ENCODE measurements at regions not wholly inside any gene's neighbourhood (a gene's known extent, or its start where the extent isn't known, plus 50 kb on each side); places are given as distances from the start of the nearest gene placed in this dataset.

DNA sequence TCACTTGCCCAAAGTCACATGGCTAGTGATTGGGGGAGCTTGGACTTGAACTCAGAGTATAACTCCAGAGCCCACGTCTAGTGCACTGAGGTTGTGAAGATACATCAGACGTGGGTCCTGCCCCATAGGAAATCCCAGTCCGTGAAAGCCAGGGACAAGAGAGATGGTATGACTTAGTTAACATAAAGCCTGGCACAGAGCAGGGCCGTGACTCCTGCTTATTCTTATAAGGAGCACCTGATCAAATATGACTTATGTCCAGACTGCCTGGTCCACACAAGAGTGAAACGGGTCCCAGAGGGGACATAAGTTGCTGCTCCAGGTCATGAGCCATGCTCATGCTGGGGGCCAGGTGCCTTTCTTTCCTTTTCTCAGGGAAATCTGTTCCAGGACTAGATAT, 166.3 kb upstream of the USP24 start:
- in situ Hi-C loops (cut with HindIII; ENCODE audit: low pct_unique_long_range_greater_than_20kb, low sequenced_read_pairs), result no loop called here
- DNase-seq (ENCODE audit: low read depth), result no peak

DNA sequence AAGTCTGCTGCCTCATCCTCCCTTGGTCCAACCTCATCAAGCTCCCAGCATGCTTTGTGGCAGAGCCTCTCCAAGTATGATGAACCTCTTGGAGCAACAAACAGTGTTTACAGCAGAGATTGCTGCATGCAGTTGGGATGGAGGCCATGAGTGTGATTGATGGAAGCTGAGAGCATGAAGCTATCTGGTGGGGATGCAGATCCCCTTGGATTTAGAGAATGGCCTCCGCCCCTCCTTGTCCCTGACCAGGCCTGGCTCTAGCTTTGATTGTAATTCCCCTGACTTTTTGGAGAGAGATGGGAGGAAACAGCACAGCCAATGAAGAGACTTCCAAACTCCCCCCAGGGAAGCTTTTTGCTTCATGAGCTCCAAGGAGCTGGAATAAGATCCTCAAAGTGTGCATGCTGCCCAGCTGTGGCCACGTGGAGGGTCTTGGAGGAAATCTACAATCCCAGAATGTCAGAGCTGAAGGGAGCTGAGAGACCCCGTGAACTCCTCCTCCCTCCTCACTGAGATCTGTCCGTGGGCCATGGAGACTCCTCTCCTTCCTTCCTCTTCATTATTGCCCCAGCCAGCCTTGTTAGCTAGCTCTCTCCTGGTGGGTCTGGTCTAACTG, 165.3 kb upstream of the USP24 start:
- no peak for DNase-seq (ENCODE audit: low read depth)
- in situ Hi-C loops (cut with HindIII; ENCODE audit: low pct_unique_long_range_greater_than_20kb, low sequenced_read_pairs), result no loop called here

DNA sequence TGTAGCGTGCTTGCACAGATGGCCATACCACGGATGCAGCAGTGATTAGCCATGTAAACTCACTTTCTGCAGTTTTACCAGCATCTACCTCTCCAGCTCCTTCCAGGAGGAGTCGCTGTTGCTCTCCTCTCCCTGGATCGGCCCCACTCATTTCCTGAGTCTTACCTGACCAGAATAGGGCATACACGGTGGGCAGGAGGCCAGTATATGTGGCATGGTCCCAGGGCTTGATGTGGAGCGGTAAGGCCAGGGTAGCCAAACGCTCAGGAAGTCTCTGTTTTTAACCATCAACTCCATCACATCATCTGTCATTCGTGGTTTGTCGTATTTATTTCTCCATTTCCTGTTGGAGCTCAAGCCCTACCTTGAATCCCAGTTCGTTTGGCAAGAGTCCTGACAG, 163.4 kb upstream of the USP24 start:
- DNase-seq (ENCODE audit: low read depth), result peak; percentile 23
- in situ Hi-C loops (cut with HindIII; ENCODE audit: low pct_unique_long_range_greater_than_20kb, low sequenced_read_pairs), result no loop called here

DNA sequence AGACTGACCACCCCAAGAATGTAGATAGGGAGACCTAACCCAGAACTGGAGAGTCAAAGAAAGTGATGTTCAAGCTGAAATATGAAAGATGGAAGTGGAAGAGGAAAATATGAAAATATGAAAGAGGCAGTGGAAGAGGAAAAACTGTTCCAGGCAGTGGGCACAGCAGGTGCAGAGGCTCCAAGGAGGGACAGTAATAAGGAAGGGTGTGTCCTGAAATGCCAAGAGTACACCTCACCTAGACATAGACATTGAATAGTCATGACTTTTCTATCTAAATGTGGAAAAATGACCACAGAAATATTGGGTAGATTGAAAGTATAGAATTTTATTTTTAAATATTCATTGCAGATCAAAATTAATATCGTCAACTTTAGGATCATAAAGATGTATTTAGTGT, 161.7 kb upstream of the USP24 start:
- in situ Hi-C loops (cut with HindIII; ENCODE audit: low pct_unique_long_range_greater_than_20kb, low sequenced_read_pairs), result no loop called here

DNA sequence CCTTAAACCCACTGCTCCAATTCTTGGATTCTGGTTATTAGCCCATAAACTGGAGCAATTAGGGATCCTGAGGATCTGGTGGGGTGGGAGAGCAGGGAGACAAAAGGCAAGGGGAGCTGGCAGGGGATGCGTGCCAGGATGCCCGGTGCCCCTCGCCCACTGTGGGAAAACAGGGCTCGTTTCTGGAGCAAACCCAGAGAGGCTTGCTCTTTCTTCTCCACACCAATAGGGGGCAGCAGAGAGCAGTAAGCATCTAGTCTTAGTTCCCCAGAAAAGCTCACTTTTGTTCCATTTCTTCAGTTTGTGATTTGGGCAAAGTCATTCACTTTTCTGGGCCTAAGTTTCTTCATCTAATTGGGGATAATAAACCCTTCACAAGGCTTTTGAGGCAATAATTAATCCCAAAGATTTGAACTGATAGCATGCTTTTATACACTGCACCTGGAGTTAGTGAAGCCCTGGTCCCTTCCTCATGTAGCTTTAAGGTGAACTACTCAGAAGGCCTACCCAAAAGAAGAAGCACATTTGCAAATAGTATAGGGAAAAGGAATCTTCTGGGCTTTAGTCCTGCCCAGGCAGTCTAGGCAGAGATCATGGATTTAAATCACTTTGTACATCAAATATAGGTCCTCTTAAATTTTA, 160.6 kb upstream of the USP24 start:
- DNase-seq (ENCODE audit: low read depth), result peak; percentile 25
- in situ Hi-C loops (cut with HindIII; ENCODE audit: low pct_unique_long_range_greater_than_20kb, low sequenced_read_pairs), result no loop called here

More for the DNA sequence above, 161.7 kb upstream of the USP24 start:
- DNase-seq (ENCODE audit: low read depth), result no peak

DNA sequence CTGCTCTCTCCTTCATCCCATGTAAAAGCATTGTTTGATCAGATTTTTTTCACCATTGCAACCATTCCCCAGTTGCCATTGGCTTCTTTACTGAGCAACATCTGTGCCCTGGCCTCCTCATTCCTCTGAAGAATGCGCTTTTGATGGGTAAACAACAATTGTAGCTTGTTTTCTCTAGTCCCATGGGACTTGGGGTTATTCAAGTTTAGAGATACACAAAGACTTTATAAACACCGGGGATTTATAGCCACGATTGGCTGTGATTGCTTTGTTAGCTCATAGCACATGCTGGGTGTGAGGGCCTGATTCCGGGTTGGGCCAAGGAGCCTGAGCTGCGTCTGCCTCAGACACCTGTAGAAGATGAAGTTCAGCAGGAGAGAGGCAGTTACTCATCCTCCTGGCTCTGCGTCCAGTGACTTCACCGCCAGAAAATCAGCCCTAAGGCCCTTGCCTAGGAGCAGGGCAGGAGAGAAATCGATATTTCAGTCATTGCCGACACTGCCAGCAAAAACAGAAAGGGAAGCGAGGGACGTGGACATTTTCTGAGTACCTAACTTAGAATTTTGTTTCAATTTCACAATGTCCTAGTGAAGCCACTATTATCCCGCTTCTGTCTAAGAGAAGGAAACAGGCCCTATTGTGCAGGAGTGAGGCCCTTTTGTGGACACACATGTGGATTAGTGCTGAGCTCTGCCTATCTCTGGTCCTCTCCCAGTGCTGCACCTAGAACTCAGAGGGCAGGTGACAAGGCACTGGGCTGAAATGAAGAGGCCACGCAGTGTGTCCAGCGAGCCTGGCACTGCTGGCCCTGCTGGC, 159.8 kb upstream of the USP24 start:
- DNase-seq (ENCODE audit: low read depth), result no peak

DNA sequence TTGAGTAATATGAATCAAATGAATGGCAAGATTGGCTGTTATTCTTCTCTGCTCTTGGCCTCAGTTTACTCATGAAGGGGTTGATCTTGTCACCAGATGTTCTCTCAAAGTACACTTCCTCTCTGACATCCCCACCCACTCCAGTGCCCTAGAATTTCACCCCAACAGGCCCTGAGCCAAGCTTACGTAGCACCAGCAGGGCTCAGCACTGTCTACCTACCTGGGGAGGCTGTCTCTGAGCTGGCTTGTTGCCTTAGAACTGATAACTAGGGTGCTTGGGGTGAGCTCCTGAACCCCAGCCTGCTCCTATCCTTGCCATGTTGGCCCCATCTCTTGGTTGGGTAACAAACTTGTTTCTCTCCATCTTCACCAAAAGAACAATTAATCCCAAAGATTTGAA, 159.1 kb upstream of the USP24 start:
- in situ Hi-C loops (cut with HindIII; ENCODE audit: low pct_unique_long_range_greater_than_20kb, low sequenced_read_pairs), result no loop called here
- DNase-seq (ENCODE audit: low read depth), result no peak

More for the DNA sequence above, 159.8 kb upstream of the USP24 start:
- in situ Hi-C loops (cut with HindIII; ENCODE audit: low pct_unique_long_range_greater_than_20kb, low sequenced_read_pairs), result no loop called here

DNA sequence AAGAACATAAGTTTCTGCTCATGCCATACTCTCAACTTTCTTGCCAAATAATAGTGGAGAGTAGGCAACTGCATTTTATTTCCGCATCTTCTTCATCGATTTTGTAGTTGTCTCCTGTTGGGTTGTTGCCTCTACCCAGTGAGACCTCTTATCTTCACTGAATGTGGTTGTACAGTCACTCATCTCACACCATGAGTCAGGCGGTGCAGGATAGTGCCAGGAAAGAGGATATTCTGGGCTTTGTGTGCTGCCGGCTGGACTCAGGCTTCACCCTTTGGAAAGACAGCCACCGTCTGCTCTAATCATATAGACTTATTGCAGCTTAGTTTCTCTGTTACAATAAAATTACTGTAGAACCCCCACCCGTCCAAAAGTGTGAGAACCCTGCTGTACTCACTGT, 154.3 kb upstream of the USP24 start:
- no peak for DNase-seq (ENCODE audit: low read depth)
- in situ Hi-C loops (cut with HindIII; ENCODE audit: low pct_unique_long_range_greater_than_20kb, low sequenced_read_pairs), result no loop called here

DNA sequence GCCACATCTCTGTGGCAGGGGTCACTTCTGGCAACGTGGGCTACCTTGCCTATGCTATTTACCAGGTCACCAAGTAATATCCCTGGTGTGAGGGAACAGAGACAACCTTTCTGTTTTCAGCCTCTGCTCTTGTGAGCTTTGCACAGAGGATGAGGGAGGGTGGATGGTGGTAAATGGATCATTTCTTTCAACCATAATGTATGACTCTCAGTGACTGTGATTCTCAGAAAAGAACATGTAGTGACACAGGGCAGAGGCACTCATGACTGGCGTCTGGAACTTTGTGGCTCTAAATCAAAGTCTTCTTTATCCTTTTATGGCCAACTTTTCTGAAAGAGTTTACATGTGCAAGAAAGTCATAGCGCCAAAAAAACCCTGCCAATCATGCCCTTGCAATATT, 153.5 kb upstream of the USP24 start:
- in situ Hi-C loops (cut with HindIII; ENCODE audit: low pct_unique_long_range_greater_than_20kb, low sequenced_read_pairs), result no loop called here
- DNase-seq (ENCODE audit: low read depth), result no peak

DNA sequence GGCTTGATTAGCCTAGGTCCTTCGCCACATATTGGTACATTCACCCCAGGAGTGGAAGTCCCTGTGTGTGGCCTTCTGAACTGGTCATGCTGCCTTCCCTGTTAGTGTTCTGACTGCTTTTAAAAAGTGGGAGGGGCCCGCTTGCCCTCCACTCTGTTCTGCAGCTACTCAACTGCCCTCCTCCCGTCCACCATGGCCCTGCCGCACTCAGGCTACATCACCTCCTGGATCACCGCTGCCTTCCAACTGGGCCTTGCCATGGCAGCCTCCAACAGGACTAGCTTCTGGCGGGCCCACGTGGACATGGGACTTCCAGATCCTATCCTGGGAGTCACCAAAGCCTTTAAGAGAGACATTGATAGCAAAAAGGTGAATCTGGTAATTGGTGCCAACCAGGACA, 152.1 kb upstream of the USP24 start:
- in situ Hi-C loops (cut with HindIII; ENCODE audit: low pct_unique_long_range_greater_than_20kb, low sequenced_read_pairs), result no loop called here
- DNase-seq (ENCODE audit: low read depth), result no peak

DNA sequence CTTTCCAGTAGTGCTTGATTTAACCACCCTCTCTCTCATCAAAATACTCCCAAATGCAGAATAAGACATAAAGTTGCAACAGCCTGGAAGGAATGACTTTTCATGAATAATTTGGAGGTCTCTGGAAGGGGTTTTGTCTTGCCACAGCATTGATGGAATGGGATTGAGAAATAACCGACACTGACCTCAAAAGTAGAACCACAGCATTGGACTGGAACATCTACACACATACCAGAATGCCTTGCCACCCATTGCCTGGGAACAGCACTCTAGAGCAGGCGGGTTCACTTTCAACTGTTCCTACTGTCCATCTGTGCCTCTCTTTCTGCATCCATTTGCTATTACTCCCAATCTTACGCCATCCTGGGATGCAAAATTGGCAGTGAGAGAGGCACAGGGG, 149.1 kb upstream of the USP24 start:
- DNase-seq (ENCODE audit: low read depth), result no peak
- in situ Hi-C loops (cut with HindIII; ENCODE audit: low pct_unique_long_range_greater_than_20kb, low sequenced_read_pairs), result no loop called here

DNA sequence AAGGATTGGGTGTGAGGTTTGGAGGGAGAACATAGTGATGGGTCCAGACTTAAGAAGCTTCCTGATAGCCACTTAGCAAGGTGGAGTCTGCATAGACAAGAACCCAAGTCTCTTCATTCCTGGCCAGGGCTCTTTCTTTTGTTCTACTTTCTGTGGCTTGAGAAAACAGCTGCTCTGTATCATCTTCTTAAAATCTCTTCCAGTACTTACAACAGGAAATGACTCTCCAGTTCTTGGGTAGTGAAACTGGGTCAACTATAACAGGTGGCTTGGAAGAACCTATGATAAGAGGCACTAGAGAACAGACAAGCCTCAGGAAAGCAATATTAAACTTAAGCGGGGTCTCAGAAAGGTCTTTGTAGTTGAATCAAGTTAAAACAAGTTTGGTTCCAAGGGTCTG, 148.1 kb upstream of the USP24 start:
- in situ Hi-C loops (cut with HindIII; ENCODE audit: low pct_unique_long_range_greater_than_20kb, low sequenced_read_pairs), result no loop called here
- DNase-seq (ENCODE audit: low read depth), result no peak

DNA sequence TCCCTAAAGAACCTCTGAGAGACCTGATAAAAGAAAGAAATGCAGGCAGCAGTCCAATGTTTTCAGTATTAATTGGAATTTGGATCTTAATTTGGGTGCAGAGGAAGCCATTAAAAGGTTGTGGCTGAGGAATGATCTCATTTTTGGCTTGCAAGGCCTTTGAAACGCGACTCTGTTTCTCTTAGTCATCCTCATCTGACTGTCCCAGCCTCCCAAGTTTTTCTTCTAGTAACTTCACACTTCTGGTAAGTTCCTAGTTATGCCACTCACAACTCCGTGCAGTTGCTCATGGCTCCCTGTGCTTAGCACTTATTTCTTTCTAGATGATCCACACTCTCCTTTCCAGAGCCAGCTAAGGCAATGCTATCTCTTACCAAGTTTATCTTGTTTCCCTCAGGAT, 147.4 kb upstream of the USP24 start:
- in situ Hi-C loops (cut with HindIII; ENCODE audit: low pct_unique_long_range_greater_than_20kb, low sequenced_read_pairs), result no loop called here

DNA sequence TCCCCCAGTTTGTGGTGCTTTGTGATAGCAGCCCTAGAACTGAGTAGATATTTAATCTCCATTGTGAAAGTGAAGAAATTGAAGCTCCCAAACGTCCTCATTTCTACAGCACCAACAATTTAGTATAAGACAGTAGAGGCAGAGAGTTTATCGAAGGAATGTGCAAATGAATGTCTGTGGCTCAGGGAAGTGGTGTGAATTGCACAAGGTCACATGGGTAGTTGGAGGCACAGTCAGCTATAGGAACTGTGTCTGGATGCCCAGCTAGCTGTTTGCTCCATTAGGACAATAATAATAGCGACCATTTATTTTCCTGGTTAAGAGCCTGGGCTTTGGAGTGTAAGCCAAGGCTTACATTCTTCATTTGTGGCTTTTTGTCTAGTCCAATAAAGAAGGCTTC, 144.4 kb upstream of the USP24 start:
- in situ Hi-C loops (cut with HindIII; ENCODE audit: low pct_unique_long_range_greater_than_20kb, low sequenced_read_pairs), result no loop called here

More for the DNA sequence above, 147.4 kb upstream of the USP24 start:
- DNase-seq (ENCODE audit: low read depth), result no peak

DNA sequence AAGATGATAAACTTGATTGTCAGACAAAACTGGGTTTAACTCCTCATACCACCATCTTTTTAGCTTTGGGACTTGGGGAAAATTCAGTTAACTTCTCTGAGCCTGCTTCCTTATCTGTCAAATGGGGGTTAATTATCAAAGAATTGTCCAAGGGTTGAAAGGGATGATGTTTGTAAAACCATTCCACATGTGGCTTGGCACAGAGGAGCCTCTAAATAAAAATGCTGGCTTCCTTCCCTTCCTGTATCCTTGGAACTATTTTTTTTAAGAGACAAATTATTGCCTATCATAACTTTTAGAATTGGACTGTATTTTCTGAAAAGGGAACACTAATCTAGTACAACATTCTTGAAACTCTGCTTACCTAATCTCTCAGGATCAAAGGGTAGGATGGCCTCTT, 143.4 kb upstream of the USP24 start:
- in situ Hi-C loops (cut with HindIII; ENCODE audit: low pct_unique_long_range_greater_than_20kb, low sequenced_read_pairs), result no loop called here
- DNase-seq (ENCODE audit: low read depth), result no peak

More for the DNA sequence above, 144.4 kb upstream of the USP24 start:
- no peak for DNase-seq (ENCODE audit: low read depth)

DNA sequence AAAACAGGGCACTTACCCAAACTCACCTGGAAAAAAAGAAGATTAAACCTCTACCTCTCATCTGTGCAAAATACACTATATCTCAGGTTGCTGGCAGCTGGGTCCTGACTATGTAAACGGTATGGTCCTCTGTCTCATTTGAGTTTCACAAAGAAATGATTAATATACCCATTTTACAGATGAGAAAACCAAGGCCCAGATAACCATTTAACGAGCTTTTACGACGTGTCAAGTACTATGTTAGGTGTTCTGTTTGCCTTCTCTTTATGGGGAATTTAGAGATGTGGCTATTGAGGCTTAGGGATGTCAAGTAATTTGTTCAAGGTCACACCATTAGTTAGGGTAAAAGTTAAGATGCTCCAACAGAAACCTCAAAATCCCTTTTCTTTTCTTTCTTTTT, 140.4 kb upstream of the USP24 start:
- DNase-seq (ENCODE audit: low read depth), result no peak
- in situ Hi-C loops (cut with HindIII; ENCODE audit: low pct_unique_long_range_greater_than_20kb, low sequenced_read_pairs), result no loop called here

DNA sequence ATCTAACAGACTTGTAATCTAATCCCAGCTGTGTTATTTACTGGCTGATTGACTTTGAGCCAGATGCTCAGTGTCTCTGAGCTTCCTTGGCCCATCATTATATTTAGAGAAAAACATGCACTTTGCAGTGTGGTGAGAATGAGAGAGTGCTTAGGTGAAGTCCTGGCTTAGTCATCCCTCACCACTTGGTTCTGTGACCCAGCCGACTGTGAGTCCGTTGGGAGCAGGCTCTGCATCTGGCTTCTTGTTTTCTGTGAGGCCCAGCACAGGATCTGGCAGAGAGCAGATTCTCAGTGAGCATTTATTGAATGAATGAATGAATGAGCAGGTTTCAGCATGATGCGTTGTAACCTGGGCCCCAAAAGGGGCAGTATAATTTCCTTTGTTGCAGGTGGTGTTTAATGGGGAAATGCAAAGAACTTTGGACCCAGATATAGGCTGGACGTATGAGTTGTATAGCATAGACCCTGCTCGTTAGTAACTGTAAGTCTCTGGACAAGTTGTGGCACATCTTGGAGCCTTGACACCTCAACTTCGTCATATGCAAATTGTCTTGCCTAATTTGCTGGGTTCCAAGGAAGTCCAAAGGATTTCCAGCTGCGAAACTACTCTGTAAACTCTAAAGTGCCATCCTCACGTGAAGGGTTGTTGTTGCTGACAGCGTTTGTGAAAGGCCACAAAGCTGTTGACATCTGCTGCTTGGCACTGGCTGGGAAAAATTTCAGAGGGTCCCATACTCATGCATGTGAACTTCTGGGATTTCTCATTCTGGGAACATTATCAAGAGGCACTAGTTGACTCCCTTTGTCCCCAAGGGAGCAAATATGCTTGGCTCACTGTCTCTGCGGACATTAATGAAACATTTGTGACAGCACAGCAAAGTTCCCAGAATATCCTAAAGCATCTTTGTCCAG, 138.8 kb upstream of the USP24 start:
- no peak for DNase-seq (ENCODE audit: low read depth)
- in situ Hi-C loops (cut with HindIII; ENCODE audit: low pct_unique_long_range_greater_than_20kb, low sequenced_read_pairs), result no loop called here

DNA sequence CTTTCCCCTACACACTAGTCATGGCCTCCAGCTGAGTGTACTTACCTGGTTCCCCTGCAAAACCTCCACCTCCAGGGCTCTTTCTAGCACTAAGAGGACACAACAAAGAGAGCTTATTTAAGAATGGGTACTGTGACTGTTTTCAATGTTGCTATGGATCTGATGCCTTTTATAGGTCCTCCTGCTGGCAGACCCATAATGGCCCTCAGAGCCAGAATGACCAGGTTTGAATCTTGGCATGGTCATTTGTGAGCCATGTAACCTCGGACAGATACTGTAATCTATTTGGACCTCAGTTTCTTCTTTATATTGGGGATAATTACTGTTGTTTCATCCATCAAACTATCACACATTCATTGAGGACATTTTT, 137.6 kb upstream of the USP24 start:
- in situ Hi-C loops (cut with HindIII; ENCODE audit: low pct_unique_long_range_greater_than_20kb, low sequenced_read_pairs), result no loop called here
- no peak for DNase-seq (ENCODE audit: low read depth)
